K562 (cell line): ENCODE measurements at regions not wholly inside any gene's neighbourhood (a gene's known extent, or its start where the extent isn't known, plus 50 kb on each side); places are given as distances from the start of the nearest gene placed in this dataset.

Experiments used
- ATAC-seq: fragments of 200-7000 bp; cut with Tn5 transposase; 3 replicates; pipeline ENCODE4 v1.9.1; 2020; ENCODE audit warnings: moderate library complexity
- BruUV-seq: library from RNA; stranded (reverse); fragments of 400-500 nt; replicated peaks from 2 replicates; lab custom pipeline; 2021; lab: Mats Ljungman, UMichigan
- CTCF ChIA-PET: fragments of 300-600 bp; formaldehyde crosslinking; extraction: SDS; loops from one replicate; lab custom pipeline; 2021; ENCODE audit warnings: low intra/inter-chr PET ratio; lab: Yijun Ruan, JAX
- POLR2A ChIA-PET: fragments of 300-600, 350-650 bp; sonication (Branson Sonifier 250); formaldehyde crosslinking; extraction: SDS; loops from one replicate; lab custom pipeline; 2021; ENCODE audit warnings: antibody characterized with exemption, inconsistent platforms; lab: Yijun Ruan, JAX
- DNase-seq, 4 experiments: peaks; one replicate each; pipeline versions ENCODE4 v3.0.0 to v3.0.0-alpha.2; 2011 to 2018; ENCODE audit warnings: low spot score in 3 of 4, mixed read lengths in 3 of 4; ENCODE audit errors: extremely low read depth in 1 of 4
- FAIRE-seq: peaks from 2 replicates; lab custom pipeline; 2011; peaks lifted over from hg19 to GRCh38; lab: Jason Lieb, UNC
- H2AFZ ChIP-seq: 2 replicates; pipeline ENCODE4 v1.6.0; 2011; ENCODE audit warnings: low read depth, low read length, control low read depth, inconsistent platforms
- H3K27ac ChIP-seq: fragments of 200-600 bp; 3 replicates; pipeline ENCODE4 v1.8.0; 2011; ENCODE audit warnings: low read depth, mild to moderate bottlenecking, control low read depth, inconsistent platforms, low read length, moderate library complexity, mixed read lengths; ENCODE audit errors: extremely low read depth
- H3K27me3 ChIP-seq, 2 experiments: fragments of 300-600 bp in 1 of 2; 2 replicates in 1 of 2; 3 replicates in 1 of 2; pipeline versions ENCODE4 v1.6.0 to v1.8.0; 2011; ENCODE audit warnings: inconsistent platforms in 2 of 2, low read length in 2 of 2, mild to moderate bottlenecking in 1 of 2, mixed read lengths in 1 of 2, moderate library complexity in 1 of 2; ENCODE audit not compliant: control insufficient read depth in 2 of 2, insufficient read depth in 2 of 2
- H3K36me3 ChIP-seq: fragments of 300-600 bp; 3 replicates; pipeline ENCODE4 v1.8.0; 2011; ENCODE audit warnings: mild to moderate bottlenecking, low read length, inconsistent platforms; ENCODE audit not compliant: control insufficient read depth, insufficient read depth
- H3K4me1 ChIP-seq, 2 experiments: fragments of 200-600 bp in 1 of 2; replicated peaks in 1 of 2; 2 replicates in 1 of 2; 3 replicates in 1 of 2; pipeline versions ENCODE4 v1.5.1 to v1.8.0; 2011; ENCODE audit warnings: inconsistent platforms in 2 of 2, low read length in 2 of 2, mild to moderate bottlenecking in 1 of 2, mixed read lengths in 1 of 2, moderate library complexity in 1 of 2; ENCODE audit not compliant: control insufficient read depth in 2 of 2, insufficient read depth in 2 of 2
- H3K4me2 ChIP-seq: 2 replicates; pipeline ENCODE4 v1.6.1; 2011; ENCODE audit warnings: low read length, control low read depth, inconsistent platforms, mixed read lengths; ENCODE audit not compliant: insufficient read depth
- H3K4me3 ChIP-seq: fragments of 200-600 bp; sonication (generic), shearing (Covaris generic); 2 replicates; pipeline ENCODE4 v1.5.1; 2016; ENCODE audit warnings: control low read depth, inconsistent platforms
- H3K79me2 ChIP-seq: fragments of 200-600 bp; 3 replicates; pipeline ENCODE4 v1.8.0; 2011; ENCODE audit warnings: low read length, inconsistent platforms; ENCODE audit not compliant: control insufficient read depth, insufficient read depth
- H3K9ac ChIP-seq, 2 experiments: 2 replicates each; pipeline versions ENCODE4 v1.6.0 to v1.6.1; 2011; ENCODE audit warnings: low read depth in 2 of 2, low read length in 2 of 2, control low read depth in 1 of 2, inconsistent platforms in 1 of 2, mild to moderate bottlenecking in 1 of 2, mixed read lengths in 1 of 2; ENCODE audit not compliant: insufficient read depth in 1 of 2
- H3K9me1 ChIP-seq: one replicate; pipeline ENCODE4 v1.6.0; 2011; ENCODE audit warnings: inconsistent platforms, mild to moderate bottlenecking, low read length, moderate library complexity; ENCODE audit not compliant: control insufficient read depth, insufficient read depth
- H3K9me3 ChIP-seq: replicated peaks from 2 replicates; pipeline ENCODE4 v1.5.1; 2011; ENCODE audit warnings: low read depth, low read length, inconsistent platforms; ENCODE audit not compliant: control insufficient read depth, insufficient read depth
- H4K20me1 ChIP-seq: replicated peaks from 2 replicates; pipeline ENCODE4 v1.6.1; 2011; ENCODE audit warnings: low read length, inconsistent platforms, mixed read lengths; ENCODE audit not compliant: control insufficient read depth, insufficient read depth
- CBFA2T3 ChIP-seq: fragments of 450-650 bp; IDR thresholded peaks from 2 replicates; pipeline ENCODE4 v1.6.1; 2017
- GATAD2B ChIP-seq: fragments of 450-650 bp; IDR thresholded peaks from 2 replicates; pipeline ENCODE4 v1.6.1; 2017; ENCODE audit warnings: mild to moderate bottlenecking, borderline replicate concordance
- RBBP5 ChIP-seq: fragments of 200-600 bp; sonication (generic); IDR thresholded peaks from 2 replicates; pipeline ENCODE4 v1.6.1; 2012; ENCODE audit warnings: borderline replicate concordance, mild to moderate bottlenecking, low read length, control low read depth, inconsistent platforms; ENCODE audit not compliant: insufficient read depth, poor library complexity, severe bottlenecking
- SRF ChIP-seq, 2 experiments: fragments of 250-450, 450-650 bp in 1 of 2; sonication (Bioruptor Pico) in 1 of 2; sonication (generic) in 1 of 2; formaldehyde crosslinking; IDR thresholded peaks; 2 replicates each; pipeline versions ENCODE4 v1.5.0 to v1.5.1; 2020 to 2022; ENCODE audit warnings: mild to moderate bottlenecking in 1 of 2, missing genetic modification reagents in 1 of 2
- TCF7 ChIP-seq: sonication (generic); IDR thresholded peaks from 2 replicates; pipeline ENCODE4 v1.6.1; 2016; ENCODE audit warnings: antibody characterized with exemption, borderline replicate concordance
- ZNF121 ChIP-seq: sonication (generic); formaldehyde crosslinking; conservative IDR thresholded peaks from 2 replicates; pipeline ENCODE4 v1.8.0; 2022; ENCODE audit warnings: missing genetic modification reagents
- WGBS: fragments of 100-300 bp; shearing (Covaris generic); methylation state at CpG from one replicate; pipeline ENCODE4 v1.1.6; 2016; ENCODE audit warnings: low coverage, mixed read lengths; ENCODE audit not compliant: insufficient coverage; ENCODE audit errors: missing lambda C conversion rate; 5-methylcytosine and 5-hydroxymethylcytosine counted together
- in situ Hi-C: fragments of 300-500 bp; cut with MboI; formaldehyde crosslinking; loops from 4 replicates; pipeline ENCODE4 v1.15.0; 2018; ENCODE audit warnings: inconsistent platforms, mixed read lengths
- intact Hi-C: fragments of 100-400 bp; cut with micrococcal nuclease; formaldehyde crosslinking; loops from 2 replicates; pipeline ENCODE4 v1.14.2; 2022

- no peaks in the 10 kb centered on the region for H3K36me3 ChIP-seq
- no peaks in the 10 kb centered on the region for H3K9me1 ChIP-seq
- 2% methylated on average over 6 of the region's 6 CpGs for WGBS
- H3K27me3 ChIP-seq = no peaks in the 10 kb centered on the region
- no peak for DNase-seq
- in situ Hi-C loops (no loop called here), intact Hi-C loops (no loop called here)
- H3K27ac ChIP-seq = no peak overlapping the region
- no peaks in the 10 kb centered on the region for H3K4me1 ChIP-seq
- TF ChIP-seq CBFA2T3 (no peak), ZNF121 (CRISPR knock-in tag) (no peak), RBBP5 (no peak), TCF7 (no peak), GATAD2B (no peak)
- no peak overlapping the region for H3K4me2 ChIP-seq
- BruUV-seq = no TSS peak
- no peaks in the 10 kb centered on the region; the same call in 1 of the 2 replicates for H3K9me3 ChIP-seq
- H2AFZ ChIP-seq = no peak overlapping the region
- no peak for ATAC-seq
- no peaks in the 10 kb centered on the region for H4K20me1 ChIP-seq
- H3K9ac ChIP-seq = no peak overlapping the region
- no peak for FAIRE-seq
- POLR2A ChIA-PET = no interaction called here
- CTCF ChIA-PET = no interaction called here
- no peaks in the 10 kb centered on the region for H3K79me2 ChIP-seq
- H3K4me3 ChIP-seq = no peak overlapping the region
These were observed 117.5 kb upstream of the CDH6 start for GRCh38 chr5:31075981-31076380.

GRCh38 chr5:31068287-31068686 lies 125.2 kb upstream of the CDH6 start:
- intact Hi-C loops = no loop called here
- Histone ChIP-seq H3K4me2 (no peak overlapping the region), H3K9ac (no peak overlapping the region), H3K27ac (no peak overlapping the region), H3K9me3 (no peaks in the 10 kb centered on the region; the same call in 1 of the 2 replicates), H2AFZ (no peak overlapping the region), H3K4me3 (no peak overlapping the region), H3K9me1 (no peaks in the 10 kb centered on the region), H3K27me3 (no peaks in the 10 kb centered on the region), H3K36me3 (no peaks in the 10 kb centered on the region), H3K4me1 (no peaks in the 10 kb centered on the region), H4K20me1 (no peaks in the 10 kb centered on the region), H3K79me2 (no peaks in the 10 kb centered on the region)
- FAIRE-seq (no peak), DNase-seq (no peak), ATAC-seq (no peak)
- in situ Hi-C loops = no loop called here
- ChIA-PET CTCF (no interaction called here), POLR2A (interaction anchor here (0.6 kb wide), 1 partner anchor 1020 kb away, joined by 3 read pairs; no protein-coding TSS in a partner anchor)
- BruUV-seq = no TSS peak
- WGBS = 0% methylated on average over 1 of the region's 1 CpG
- TF ChIP-seq SRF (CRISPR knock-in tag; IDR thresholded peaks at IDR 0.05) = no peak
